ENCODE measurements at regions not wholly inside any gene's neighbourhood (a gene's known extent, or its start where the extent isn't known, plus 50 kb on each side); places are given as distances from the start of the nearest gene placed in this dataset.

DNA sequence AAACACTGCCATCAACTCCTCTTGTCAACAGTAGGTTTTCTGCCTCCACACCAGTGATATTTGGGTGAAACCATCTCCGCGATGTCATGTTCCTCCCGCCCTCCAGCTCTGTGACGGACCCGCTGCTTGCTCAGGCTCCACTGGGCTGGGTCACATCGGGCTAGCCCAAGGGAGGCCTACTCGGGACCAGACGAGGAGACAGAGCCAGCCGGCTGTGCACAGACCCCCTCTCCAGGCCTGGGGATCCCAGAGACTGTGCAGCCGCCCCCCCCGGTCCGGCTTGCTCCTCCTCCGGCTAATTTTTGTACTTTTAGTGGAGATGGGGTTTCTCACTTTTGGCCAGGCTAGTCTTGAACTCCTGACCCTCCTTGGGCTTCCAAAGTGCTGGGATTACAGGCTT lies 202.4 kb upstream of the PRDM9 start:
- intact Hi-C loops (cut with DNase I; ENCODE audit: low total_unique reads), result no loop called here
- H3K9me3 ChIP-seq, result no peaks in the 10 kb centered on the region
- no peak overlapping the region for H3K27ac ChIP-seq
- TF ChIP-seq, protein P1, sequence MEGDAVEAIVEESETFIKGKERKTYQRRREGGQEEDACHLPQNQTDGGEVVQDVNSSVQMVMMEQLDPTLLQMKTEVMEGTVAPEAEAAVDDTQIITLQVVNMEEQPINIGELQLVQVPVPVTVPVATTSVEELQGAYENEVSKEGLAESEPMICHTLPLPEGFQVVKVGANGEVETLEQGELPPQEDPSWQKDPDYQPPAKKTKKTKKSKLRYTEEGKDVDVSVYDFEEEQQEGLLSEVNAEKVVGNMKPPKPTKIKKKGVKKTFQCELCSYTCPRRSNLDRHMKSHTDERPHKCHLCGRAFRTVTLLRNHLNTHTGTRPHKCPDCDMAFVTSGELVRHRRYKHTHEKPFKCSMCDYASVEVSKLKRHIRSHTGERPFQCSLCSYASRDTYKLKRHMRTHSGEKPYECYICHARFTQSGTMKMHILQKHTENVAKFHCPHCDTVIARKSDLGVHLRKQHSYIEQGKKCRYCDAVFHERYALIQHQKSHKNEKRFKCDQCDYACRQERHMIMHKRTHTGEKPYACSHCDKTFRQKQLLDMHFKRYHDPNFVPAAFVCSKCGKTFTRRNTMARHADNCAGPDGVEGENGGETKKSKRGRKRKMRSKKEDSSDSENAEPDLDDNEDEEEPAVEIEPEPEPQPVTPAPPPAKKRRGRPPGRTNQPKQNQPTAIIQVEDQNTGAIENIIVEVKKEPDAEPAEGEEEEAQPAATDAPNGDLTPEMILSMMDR (IDR thresholded peaks at IDR 0.05), result no peak
- TF ChIP-seq POLR2A (IDR thresholded peaks at IDR 0.05), result no peak
- H3K4me3 ChIP-seq, result no peak overlapping the region
- H3K4me1 ChIP-seq, result no peaks in the 10 kb centered on the region
- H3K36me3 ChIP-seq (ENCODE audit: low read depth, missing control alignments), result no peaks in the 10 kb centered on the region
- DNase-seq, result no peak
- no peaks in the 10 kb centered on the region for H3K27me3 ChIP-seq
- WGBS, 2 donors, result 90 to 91% methylated on average over 13 of the region's 13 CpGs

DNA sequence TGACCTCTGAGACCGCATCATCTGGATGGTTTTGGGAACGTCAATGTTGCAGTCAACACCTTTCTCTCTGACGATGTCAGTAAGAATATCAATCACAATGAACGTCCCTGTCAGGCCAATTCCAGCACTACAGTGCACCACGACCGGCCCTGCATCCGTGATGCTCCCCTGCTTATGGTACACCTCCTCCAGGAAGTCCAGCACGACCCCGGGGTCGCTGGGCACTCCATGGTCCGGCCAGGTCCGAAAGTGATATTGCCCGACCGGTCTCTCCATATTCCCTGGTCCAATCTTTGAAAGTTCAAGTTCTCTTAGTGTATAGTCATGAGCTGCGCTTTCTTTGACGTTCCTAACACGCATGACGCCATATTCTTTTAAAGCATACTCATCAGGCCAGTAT lies 203.6 kb upstream of the PRDM9 start:
- intact Hi-C loops (cut with DNase I; ENCODE audit: low total_unique reads), result no loop called here
- Histone ChIP-seq H3K27ac (no peak overlapping the region), H3K4me3 (no peak overlapping the region), H3K36me3 (ENCODE audit: low read depth, missing control alignments) (no peaks in the 10 kb centered on the region), H3K4me1 (no peaks in the 10 kb centered on the region), H3K9me3 (no peaks in the 10 kb centered on the region), H3K27me3 (no peaks in the 10 kb centered on the region)
- 81 to 84% methylated on average over 18 of the region's 18 CpGs for WGBS, 2 donors
- TF ChIP-seq, protein P1 (IDR thresholded peaks at IDR 0.05), result no peak
- TF ChIP-seq POLR2A (IDR thresholded peaks at IDR 0.05), result no peak
- DNase-seq, result no peak

DNA sequence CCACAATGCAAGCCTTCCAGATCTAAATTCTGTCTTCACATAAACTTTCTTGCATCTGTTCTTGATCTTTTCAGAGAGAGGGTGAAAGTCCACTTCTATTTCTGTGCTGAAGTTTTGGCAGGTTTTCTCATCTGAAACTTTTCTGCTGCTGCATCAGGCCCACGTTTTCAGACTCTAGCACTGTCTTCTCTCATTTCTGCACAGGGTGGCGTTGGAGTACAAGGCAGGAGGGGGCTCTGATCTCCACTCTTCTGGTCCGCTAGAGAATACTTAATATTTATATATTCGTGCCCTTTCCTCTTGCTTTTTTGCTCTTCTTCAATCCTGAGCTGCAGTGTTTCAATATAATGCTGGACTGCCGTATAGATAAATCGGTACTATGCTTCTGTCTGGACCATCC lies 204.0 kb upstream of the PRDM9 start:
- no peak for TF ChIP-seq POLR2A (IDR thresholded peaks at IDR 0.05)
- TF ChIP-seq, protein P1 (IDR thresholded peaks at IDR 0.05), result no peak
- H3K9me3 ChIP-seq, result no peaks in the 10 kb centered on the region
- 68 to 76% methylated on average over 6 of the region's 6 CpGs for WGBS, 2 donors
- no peaks in the 10 kb centered on the region for H3K4me1 ChIP-seq
- no peaks in the 10 kb centered on the region for H3K36me3 ChIP-seq (ENCODE audit: low read depth, missing control alignments)
- DNase-seq, result no peak
- H3K4me3 ChIP-seq, result no peak overlapping the region
- intact Hi-C loops (cut with DNase I; ENCODE audit: low total_unique reads), result no loop called here
- no peak overlapping the region for H3K27ac ChIP-seq
- H3K27me3 ChIP-seq, result no peaks in the 10 kb centered on the region

- Histone ChIP-seq H3K27me3 (no peaks in the 10 kb centered on the region), H3K27ac (no peak overlapping the region), H3K4me3 (no peak overlapping the region), H3K4me1 (no peaks in the 10 kb centered on the region), H3K36me3 (ENCODE audit: low read depth, missing control alignments) (no peaks in the 10 kb centered on the region), H3K9me3 (no peaks in the 10 kb centered on the region)
- TF ChIP-seq, protein P1 (IDR thresholded peaks at IDR 0.05), result no peak
- TF ChIP-seq POLR2A (IDR thresholded peaks at IDR 0.05), result no peak
- WGBS, 2 donors, result 100% methylated on average over 1 of the region's 1 CpG
- no peak for DNase-seq
- intact Hi-C loops (cut with DNase I; ENCODE audit: low total_unique reads), result no loop called here
These were observed 205.0 kb upstream of the PRDM9 start for GRCh38 chr5:23302438-23302837.

GRCh38 chr5:23289162-23289561 lies 218.2 kb upstream of the PRDM9 start:
- Histone ChIP-seq H3K27me3 (no peaks in the 10 kb centered on the region), H3K9me3 (no peaks in the 10 kb centered on the region), H3K27ac (no peak overlapping the region), H3K4me3 (no peak overlapping the region), H3K4me1 (no peaks in the 10 kb centered on the region), H3K36me3 (ENCODE audit: low read depth, missing control alignments) (no peaks in the 10 kb centered on the region)
- no peak for TF ChIP-seq POLR2A (IDR thresholded peaks at IDR 0.05)
- TF ChIP-seq, protein P1 (IDR thresholded peaks at IDR 0.05), result no peak
- intact Hi-C loops (cut with DNase I; ENCODE audit: low total_unique reads), result no loop called here
- 72% methylated on average over 2 of the region's 2 CpGs for WGBS, 2 donors
- DNase-seq, result no peak

Data from testis (tissue), 2 donors.